Hematopoietic multipotent progenitor cell treated with erythropoietin and hydrocortisone succinate and interleukin-3 and kit ligand, for 4 days (in vitro differentiated cells): ENCODE measurements at regions not wholly inside any gene's neighbourhood (a gene's known extent, or its start where the extent isn't known, plus 50 kb on each side); places are given as distances from the start of the nearest gene placed in this dataset.

Experiments used
- DNase-seq: peaks from one replicate; pipeline ENCODE4 v3.0.0-alpha.2; 2015

DNA sequence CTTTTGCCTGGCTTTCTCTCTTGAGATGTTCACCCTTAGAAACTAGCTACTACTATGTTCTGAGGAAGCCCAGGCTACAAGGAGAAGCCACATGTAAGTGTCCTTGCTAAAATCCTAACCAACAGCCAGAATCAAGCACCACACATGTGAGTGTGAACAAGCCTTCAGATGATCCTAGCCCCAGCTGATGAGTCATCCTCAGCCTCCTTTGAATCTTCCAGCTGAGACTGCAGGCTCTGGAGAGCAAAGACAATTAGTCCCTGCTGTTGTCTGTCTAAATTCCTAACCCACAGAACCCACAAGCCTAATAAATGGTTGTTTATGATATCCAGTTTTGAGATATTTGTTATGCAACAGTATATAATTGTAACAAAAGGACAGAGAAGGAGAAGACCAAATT lies 92.8 kb upstream of the TAC1 start:
- DNase-seq = no peak

DNA sequence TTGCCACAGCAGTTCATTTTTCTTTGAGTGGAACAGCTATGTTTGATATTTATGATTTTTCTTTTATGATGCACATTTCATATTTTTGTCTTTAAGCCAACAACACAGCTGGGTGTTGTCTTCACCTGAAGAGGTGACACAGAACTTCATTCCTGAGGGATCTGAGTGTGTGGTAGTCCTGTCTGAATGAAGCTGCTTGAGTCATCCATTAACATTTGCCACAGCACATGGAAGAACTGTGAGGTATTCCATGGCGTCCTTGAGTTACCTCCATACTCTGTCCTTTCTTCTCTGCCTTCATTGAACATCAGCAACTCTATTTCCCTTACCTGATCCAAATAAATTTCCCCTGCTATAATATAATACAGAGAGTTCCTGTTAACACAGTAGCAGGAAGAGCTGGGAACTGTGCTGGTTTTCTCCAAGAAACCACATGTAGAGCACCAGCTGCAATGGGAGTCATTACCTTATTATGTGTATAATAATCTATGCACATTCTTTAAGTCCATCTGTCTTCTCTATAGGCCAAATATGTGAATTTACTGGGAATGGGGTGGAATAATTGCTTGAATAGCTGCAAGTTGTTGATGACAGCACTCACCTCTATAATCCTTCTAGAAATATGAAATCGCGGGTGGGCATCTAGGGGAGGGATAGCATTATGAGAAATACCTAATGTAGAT lies 72.4 kb upstream of the TAC1 start:
- no peak for DNase-seq

- DNase-seq = no peak
These were observed 64.5 kb upstream of the TAC1 start for GRCh38 chr7:97667359-97667758.

DNA sequence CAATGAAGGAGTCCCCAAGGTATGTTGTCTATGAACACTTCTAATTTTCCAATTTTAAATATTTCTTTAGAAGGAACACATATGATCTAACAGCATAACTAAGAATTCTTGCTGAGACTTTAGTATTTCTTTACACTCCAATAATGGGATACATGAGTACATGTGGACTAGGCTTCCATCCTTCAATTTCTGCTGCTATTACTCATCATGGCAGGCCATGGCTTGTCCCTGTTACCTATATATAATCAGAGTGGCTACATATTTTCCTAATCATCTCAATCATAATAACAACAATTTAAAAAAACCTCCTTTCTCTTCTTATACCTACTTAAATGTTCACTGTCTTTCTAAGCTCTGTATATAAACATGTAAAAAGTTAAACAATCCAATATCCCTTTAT lies 60.3 kb upstream of the TAC1 start:
- no peak for DNase-seq

DNA sequence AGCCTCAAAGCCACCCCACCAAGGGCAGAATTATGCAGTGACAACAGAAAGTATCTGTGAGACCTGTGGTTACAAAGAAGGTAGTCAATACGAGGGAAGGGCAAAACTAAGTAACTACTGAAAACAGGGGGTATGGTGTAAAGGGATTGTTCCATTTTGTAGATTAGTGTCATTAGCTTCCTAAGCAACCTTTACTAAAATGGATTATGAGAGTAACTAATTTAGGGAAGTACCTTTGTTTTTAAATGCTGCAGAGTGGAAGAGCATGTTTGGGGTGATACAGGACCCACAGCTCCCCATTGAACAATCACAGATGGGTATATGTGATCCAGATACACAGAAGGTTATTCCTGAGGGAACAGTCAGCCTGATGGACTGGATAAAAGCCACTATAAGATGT lies 51.3 kb upstream of the TAC1 start:
- no peak for DNase-seq
